Suprapubic skin (tissue), 4 donors: ENCODE measurements at regions not wholly inside any gene's neighbourhood (a gene's known extent, or its start where the extent isn't known, plus 50 kb on each side); places are given as distances from the start of the nearest gene placed in this dataset.

Experiments
- CTCF ChIP-seq, 2 donors: fragments of 200-600 bp in 1 of 2; fragments of 450-650 bp in 1 of 2; sonication (generic) in 1 of 2; IDR thresholded peaks; one replicate each; pipeline ENCODE4 v1.5.1; 2016 to 2019; ENCODE audit warnings: antibody characterized with exemption in 2 of 2, mild to moderate bottlenecking in 1 of 2, moderate library complexity in 1 of 2
- POLR2A ChIP-seq, 2 donors: fragments of 450-650 bp; IDR thresholded peaks; one replicate each; pipeline ENCODE4 v1.6.1; 2017; ENCODE audit warnings: antibody characterized with exemption in 2 of 2, mild to moderate bottlenecking in 2 of 2, moderate library complexity in 2 of 2
- POLR2AphosphoS5 ChIP-seq, 3 donors: sonication (generic); formaldehyde crosslinking; IDR thresholded peaks; one replicate each; pipeline ENCODE4 v1.6.1; 2017; ENCODE audit warnings: antibody characterized with exemption in 3 of 3

- no peak for TF ChIP-seq CTCF (IDR thresholded peaks at IDR 0.05)
- TF ChIP-seq POLR2A (IDR thresholded peaks at IDR 0.05): no peak
- TF ChIP-seq POLR2AphosphoS5 (IDR thresholded peaks at IDR 0.05): no peak
Measured at GRCh38 chr11:92138296-92138695, 86.3 kb upstream of the FAT3 start.
